Panc1 (cell line): ENCODE measurements at regions not wholly inside any gene's neighbourhood (a gene's known extent, or its start where the extent isn't known, plus 50 kb on each side); places are given as distances from the start of the nearest gene placed in this dataset.

Experiments used
- ATAC-seq: fragments of 200-7000 bp; cut with Tn5 transposase; 2 replicates; pipeline ENCODE4 v1.9.1; 2020; ENCODE audit warnings: mild to moderate bottlenecking, moderate library complexity
- BruUV-seq: library from RNA; stranded (reverse); fragments of 400-500 nt; replicated peaks from 2 replicates; lab custom pipeline; 2021; lab: Mats Ljungman, UMichigan
- CTCF ChIA-PET: fragments of 300-600 bp; sonication (Branson Sonifier 250); formaldehyde crosslinking; loops from one replicate; lab custom pipeline; 2022; ENCODE audit warnings: antibody characterized with exemption; lab: Charles Lee
- POLR2A ChIA-PET: fragments of 300-600 bp; sonication (Branson Sonifier 250); formaldehyde crosslinking; loops from one replicate; lab custom pipeline; 2022; ENCODE audit warnings: antibody characterized with exemption; lab: Charles Lee
- DNase-seq: peaks from one replicate; pipeline ENCODE4 v3.0.0-alpha.2; 2010; ENCODE audit warnings: low read depth, low spot score
- H3K27ac ChIP-seq: 2 replicates; pipeline ENCODE4 v1.5.1; 2011; ENCODE audit warnings: mild to moderate bottlenecking, low read length, inconsistent platforms
- H3K27me3 ChIP-seq: fragments of 200-500 bp; sonication (Bioruptor generic); 2 replicates; pipeline ENCODE4 v1.6.0; 2014; ENCODE audit warnings: low read length, inconsistent platforms; ENCODE audit not compliant: control insufficient read depth, insufficient read depth
- H3K36me3 ChIP-seq: fragments of 200-500 bp; sonication (Bioruptor generic); 2 replicates; pipeline ENCODE4 v1.5.1; 2014; ENCODE audit warnings: inconsistent platforms, mild to moderate bottlenecking, low read length, moderate library complexity; ENCODE audit not compliant: control insufficient read depth, insufficient read depth
- H3K4me1 ChIP-seq: 2 replicates; pipeline ENCODE4 v1.5.1; 2011; ENCODE audit warnings: inconsistent platforms, mild to moderate bottlenecking, low read length, moderate library complexity; ENCODE audit not compliant: control insufficient read depth, insufficient read depth
- H3K4me3 ChIP-seq, 2 experiments: 2 replicates each; pipeline ENCODE4 v1.5.1; 2011 to 2012; ENCODE audit warnings: low read depth in 2 of 2, low read length in 2 of 2, mild to moderate bottlenecking in 2 of 2, inconsistent platforms in 1 of 2, moderate library complexity in 1 of 2
- H3K9me3 ChIP-seq: fragments of 200-500 bp; sonication (Bioruptor generic); 2 replicates; pipeline ENCODE4 v1.5.1; 2014; ENCODE audit warnings: low read depth, mild to moderate bottlenecking, inconsistent platforms, low read length, moderate library complexity; ENCODE audit not compliant: control insufficient read depth, insufficient read depth
- CTCF ChIP-seq: fragments of 450-650 bp; IDR thresholded peaks from 2 replicates; pipeline ENCODE4 v1.5.1; 2017; ENCODE audit warnings: mild to moderate bottlenecking
- POLR2AphosphoS5 ChIP-seq: IDR thresholded peaks from 2 replicates; pipeline ENCODE4 v1.6.1; 2012; ENCODE audit warnings: mild to moderate bottlenecking, low read depth, low read length, moderate library complexity
- REST ChIP-seq, 2 experiments: IDR thresholded peaks; 2 replicates each; pipeline ENCODE4 v1.6.1; 2011 to 2012; ENCODE audit warnings: low read depth in 2 of 2, control low read depth in 1 of 2, low read length in 1 of 2, mild to moderate bottlenecking in 1 of 2, moderate library complexity in 1 of 2; ENCODE audit not compliant: insufficient read depth in 1 of 2
- SIN3A ChIP-seq: IDR thresholded peaks from 2 replicates; pipeline ENCODE4 v1.6.1; 2012; ENCODE audit warnings: low read depth, mild to moderate bottlenecking, low read length, moderate library complexity, borderline replicate concordance; ENCODE audit not compliant: insufficient read depth
- TCF7L2 ChIP-seq: IDR thresholded peaks from 2 replicates; pipeline ENCODE4 v1.6.1; 2011; ENCODE audit warnings: mild to moderate bottlenecking, low read depth, low read length, inconsistent platforms
- in situ Hi-C: cut with HindIII; loops from 2 replicates; pipeline ENCODE4 v1.10.0; 2016; ENCODE audit warnings: low sequenced_read_pairs, low pct_unique_long_range_greater_than_20kb
- intact Hi-C: fragments of 100-400 bp; cut with micrococcal nuclease; formaldehyde crosslinking; loops from one replicate; pipeline ENCODE4 v1.10.0; 2022; ENCODE audit not compliant: unreplicated experiment

GRCh38 chr12:105451798-105452197, 121.3 kb downstream of the C12orf75 start:
- in situ Hi-C loops (no loop called here), intact Hi-C loops (no loop called here)
- no peaks in the 10 kb centered on the region for H3K9me3 ChIP-seq
- ChIA-PET CTCF (no interaction called here), POLR2A (no interaction called here)
- ATAC-seq = no peak
- no peak overlapping the region for H3K4me3 ChIP-seq
- no peaks in the 10 kb centered on the region for H3K27me3 ChIP-seq
- no TSS peak for BruUV-seq
- DNase-seq = no peak
- no peak for TF ChIP-seq SIN3A
- no peak for TF ChIP-seq REST (IDR thresholded peaks at IDR 0.05; ENCODE audit: insufficient read depth in 1 of 2, low read depth in 2 of 2, low read length in 1 of 2)
- TF ChIP-seq CTCF = no peak
- no peak for TF ChIP-seq TCF7L2
- no peaks in the 10 kb centered on the region for H3K4me1 ChIP-seq
- no peaks in the 10 kb centered on the region for H3K36me3 ChIP-seq
- H3K27ac ChIP-seq = no peak overlapping the region

GRCh38 chr12:105453316-105453715, 122.8 kb downstream of the C12orf75 start:
- POLR2A ChIA-PET = no interaction called here
- no peak overlapping the region for H3K4me3 ChIP-seq
- H3K9me3 ChIP-seq = no peaks in the 10 kb centered on the region
- TF ChIP-seq CTCF (no peak), REST (IDR thresholded peaks at IDR 0.05; ENCODE audit: insufficient read depth in 1 of 2, low read depth in 2 of 2, low read length in 1 of 2) (no peak), SIN3A (no peak), POLR2AphosphoS5 (no peak), TCF7L2 (no peak)
- intact Hi-C loops = no loop called here
- CTCF ChIA-PET = no interaction called here
- ATAC-seq (no peak), DNase-seq (no peak)
- H3K27me3 ChIP-seq = no peaks in the 10 kb centered on the region
- no TSS peak for BruUV-seq
- in situ Hi-C loops = no loop called here
- no peaks in the 10 kb centered on the region for H3K4me1 ChIP-seq
- no peak overlapping the region for H3K27ac ChIP-seq
- H3K36me3 ChIP-seq = no peaks in the 10 kb centered on the region
